Inferior parietal cortex (tissue), 1 donor: ENCODE measurements at regions not wholly inside any gene's neighbourhood (a gene's known extent, or its start where the extent isn't known, plus 50 kb on each side); places are given as distances from the start of the nearest gene placed in this dataset.

Experiments used
- DNase-seq: peaks from one replicate; pipeline ENCODE4 v3.0.0-alpha.2; 2016; ENCODE audit errors: extremely low spot score

- DNase-seq = no peak
Observed at GRCh38 chr14:100955201-100955600, 51.7 kb upstream of the RTL1 start.

- no peak for DNase-seq
Observed at GRCh38 chr14:100962494-100962893, 59.0 kb upstream of the RTL1 start.

DNA sequence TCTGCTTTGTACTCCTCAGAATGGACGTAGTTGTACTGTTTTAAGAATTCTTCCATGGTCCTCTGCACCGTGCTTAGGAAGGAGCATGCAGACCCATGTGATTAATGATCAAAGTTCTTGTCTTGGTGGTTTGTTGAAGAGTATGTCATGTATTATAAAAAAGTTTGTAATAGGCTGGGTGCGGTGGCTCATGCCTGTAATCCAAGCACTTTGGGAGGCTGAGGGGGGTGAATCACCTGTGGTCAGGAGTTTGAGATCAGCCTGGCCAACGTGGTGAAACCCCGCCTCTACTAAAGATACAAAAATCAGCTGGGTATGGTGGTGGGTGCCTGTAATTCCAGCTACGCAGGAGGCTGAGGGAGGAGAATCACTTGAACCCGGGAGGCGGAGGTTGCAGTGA is 61.8 kb upstream of the RTL1 start:
- no peak for DNase-seq

- no peak for DNase-seq
Observed at GRCh38 chr14:100967178-100967577, 63.7 kb upstream of the RTL1 start.

DNA sequence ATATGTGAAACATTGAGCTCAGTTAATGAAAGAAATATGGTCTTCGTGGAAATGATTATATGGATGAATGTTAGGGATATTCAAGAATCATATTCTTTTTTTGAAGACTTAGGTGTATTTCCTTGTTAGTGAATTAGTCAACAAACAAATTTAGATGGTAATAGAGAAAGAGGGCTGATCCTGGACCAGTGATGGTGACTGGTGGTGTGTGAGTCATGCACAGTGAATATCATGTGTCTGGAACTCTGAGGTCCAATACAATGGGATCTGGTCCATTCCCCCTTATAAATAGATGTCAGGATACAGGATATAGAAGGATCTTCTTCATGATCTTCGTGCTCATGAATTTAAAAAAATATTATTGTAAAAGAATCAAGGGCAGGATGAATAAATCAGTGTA is 64.4 kb upstream of the RTL1 start:
- no peak for DNase-seq

- DNase-seq = no peak
Observed at GRCh38 chr14:100972118-100972897, 68.8 kb upstream of the RTL1 start.

DNA sequence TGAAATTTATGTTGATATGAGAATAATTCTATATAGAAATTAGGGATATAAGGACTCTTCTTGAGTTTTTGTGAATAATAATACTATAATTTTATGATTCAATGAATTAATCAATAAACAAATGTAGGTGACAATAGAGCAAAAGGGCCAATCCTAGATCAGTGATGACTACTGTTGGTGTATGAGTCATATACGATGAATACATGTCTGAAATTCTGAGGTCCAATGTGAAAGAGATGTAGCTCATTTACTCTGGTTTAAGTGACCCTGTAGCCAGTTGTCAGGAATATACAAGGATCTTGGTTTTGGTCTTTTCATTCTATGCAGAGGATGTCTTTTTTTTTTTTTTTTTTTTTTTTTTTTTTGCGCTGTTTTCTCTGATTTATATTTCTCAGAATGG is 72.1 kb upstream of the RTL1 start:
- no peak for DNase-seq

DNA sequence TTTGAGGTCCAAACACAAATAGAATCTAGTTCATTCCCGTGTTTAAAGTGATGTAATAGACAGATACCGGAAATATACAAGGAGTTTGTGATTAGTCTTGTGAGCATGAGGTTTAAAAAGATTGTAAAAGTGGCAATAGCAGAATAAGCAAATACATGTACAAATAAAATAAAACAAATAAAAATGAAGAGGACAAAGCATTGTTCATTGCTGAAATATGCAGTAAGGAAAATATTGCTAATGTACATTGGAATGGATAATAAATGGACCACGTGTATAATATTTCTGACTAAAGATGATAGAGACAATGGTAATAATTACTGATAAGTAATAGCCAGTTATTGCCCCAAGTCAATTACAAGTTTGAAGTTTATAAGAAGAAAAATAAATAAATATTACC is 75.6 kb upstream of the RTL1 start:
- no peak for DNase-seq

- no peak for DNase-seq
Observed at GRCh38 chr14:100979780-100980179, 76.3 kb upstream of the RTL1 start.

DNA sequence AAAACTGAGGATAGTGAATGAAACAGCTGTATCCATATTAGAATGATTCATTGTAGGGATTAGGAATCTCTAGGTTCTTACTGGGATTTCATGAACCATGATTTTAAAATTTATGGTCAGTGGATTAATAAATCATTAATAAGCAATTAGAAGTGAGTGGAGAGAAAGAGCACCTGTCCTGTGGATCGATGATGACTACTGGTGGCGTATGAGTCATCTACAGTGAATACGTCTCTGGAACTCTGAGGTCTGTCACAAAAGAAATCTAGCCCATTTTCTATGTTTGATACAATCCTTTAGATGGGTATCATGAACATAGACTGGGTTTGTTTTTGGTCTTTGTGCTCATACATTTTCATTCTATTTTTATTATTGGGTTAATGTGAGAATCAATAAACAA is 77.3 kb upstream of the RTL1 start:
- no peak for DNase-seq

DNA sequence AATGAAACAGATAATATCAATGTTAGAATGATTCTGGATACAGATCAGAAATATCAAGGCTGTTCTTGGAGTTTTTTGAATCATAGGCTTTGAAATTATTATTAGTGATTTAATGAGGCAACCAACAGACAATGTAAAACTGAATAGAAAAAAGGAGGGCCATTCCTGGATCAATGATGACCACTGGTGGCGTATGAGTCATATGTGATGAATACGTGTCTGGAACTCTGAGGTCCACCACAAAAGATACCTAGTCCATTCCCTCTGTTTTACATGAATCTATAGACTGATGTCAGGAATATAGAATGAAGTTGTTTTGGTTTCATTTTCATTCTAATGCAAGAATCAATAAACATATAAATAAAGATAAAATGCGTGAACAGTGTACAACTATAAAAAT is 78.3 kb upstream of the RTL1 start:
- no peak for DNase-seq

DNA sequence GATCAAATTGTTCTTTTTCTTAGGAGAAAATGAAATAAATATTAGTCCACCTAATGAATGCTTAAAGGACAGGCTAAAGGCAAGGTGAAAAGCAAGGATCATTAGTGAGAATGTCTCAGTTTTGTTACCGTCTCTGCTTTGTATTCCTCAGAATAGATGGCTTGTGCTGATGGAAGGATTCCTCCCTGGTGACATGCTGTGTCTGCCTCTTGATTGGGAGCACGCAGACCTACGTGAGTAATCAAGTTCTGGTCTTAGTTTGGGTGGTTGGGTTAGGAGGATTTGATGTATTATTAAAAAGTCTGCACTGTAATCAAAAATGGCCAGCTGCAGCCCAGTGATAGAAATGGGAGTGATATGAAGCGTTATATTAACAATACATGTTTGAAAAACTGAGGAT is 78.8 kb upstream of the RTL1 start:
- DNase-seq = no peak

GRCh38 chr14:100982762-100983161 is 79.2 kb upstream of the RTL1 start:
- DNase-seq = no peak

- no peak for DNase-seq
Observed at GRCh38 chr14:100983710-100984109, 80.2 kb upstream of the RTL1 start.

- DNase-seq = no peak
Observed at GRCh38 chr14:100988011-100988410, 84.5 kb upstream of the RTL1 start.

DNA sequence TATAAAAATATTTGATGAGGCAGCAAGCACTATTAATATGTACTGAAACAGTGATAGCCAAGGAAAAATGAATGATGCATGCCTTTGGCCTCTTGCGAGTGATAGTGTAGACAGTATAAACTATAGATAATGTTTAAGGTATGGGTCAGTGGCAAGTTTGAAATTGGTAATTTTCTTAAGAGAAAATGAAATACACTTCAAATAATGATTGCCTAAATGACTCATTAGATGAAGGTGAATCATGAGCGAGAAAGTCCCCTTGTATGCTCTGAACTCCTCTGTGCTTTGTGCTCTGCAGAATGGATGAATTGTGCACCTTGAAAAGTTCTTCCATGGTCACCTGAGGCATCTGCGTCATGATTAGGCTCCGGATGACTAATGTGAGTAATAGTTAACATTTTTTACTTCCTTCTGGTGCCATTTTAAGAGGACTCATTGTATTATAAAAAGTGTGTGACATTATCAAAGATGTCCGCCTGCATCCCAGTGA is 84.9 kb upstream of the RTL1 start:
- DNase-seq = no peak

- DNase-seq = no peak
Observed at GRCh38 chr14:100988956-100989355, 85.4 kb upstream of the RTL1 start.

- DNase-seq = no peak
Observed at GRCh38 chr14:100989924-100990323, 86.4 kb upstream of the RTL1 start.

DNA sequence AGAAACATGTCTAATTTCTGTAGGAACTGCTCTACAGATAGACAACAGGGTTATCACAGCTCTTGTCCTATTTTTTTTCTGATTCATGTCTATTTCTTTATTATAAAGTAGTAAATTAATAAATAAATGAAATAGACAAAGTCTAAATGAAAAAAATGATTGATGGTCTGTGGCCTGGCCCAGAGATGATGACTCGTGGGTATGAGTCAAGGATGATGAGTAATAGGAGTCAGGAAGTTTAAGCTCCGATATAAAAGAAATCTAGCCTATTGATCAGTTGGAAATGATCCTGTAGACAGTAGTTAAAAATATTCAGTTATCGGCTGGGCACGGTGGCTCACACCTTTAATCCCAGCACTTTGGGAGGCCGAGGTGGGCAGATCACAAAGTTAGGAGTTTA is 90.6 kb upstream of the RTL1 start:
- DNase-seq = no peak

- DNase-seq = no peak
Observed at GRCh38 chr14:100994756-100995330, 91.3 kb upstream of the RTL1 start.

DNA sequence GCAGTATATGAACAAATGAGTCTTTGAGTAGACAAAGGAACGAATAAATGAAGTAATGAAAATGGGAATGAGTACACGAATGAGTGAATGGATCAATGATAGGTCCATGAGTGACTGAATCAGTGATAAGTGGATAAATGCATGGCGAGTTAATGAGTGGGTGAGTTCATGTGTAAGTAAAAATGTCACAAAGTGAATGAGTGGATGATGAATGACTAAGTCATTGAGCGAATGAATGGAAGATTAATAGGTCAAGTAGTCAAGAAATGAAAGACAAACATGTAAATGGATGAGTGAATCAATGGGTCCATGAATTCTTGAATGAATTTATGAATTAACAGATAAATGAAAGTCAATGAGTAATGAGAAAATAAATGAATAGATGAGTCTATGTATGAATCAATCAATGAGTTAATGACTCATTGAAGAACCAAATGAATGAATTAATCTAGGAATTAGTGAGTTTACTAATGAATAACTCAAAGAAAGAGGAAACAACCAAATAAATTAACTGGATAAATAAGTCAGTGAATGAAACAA is 97.3 kb upstream of the RTL1 start:
- DNase-seq = no peak

DNA sequence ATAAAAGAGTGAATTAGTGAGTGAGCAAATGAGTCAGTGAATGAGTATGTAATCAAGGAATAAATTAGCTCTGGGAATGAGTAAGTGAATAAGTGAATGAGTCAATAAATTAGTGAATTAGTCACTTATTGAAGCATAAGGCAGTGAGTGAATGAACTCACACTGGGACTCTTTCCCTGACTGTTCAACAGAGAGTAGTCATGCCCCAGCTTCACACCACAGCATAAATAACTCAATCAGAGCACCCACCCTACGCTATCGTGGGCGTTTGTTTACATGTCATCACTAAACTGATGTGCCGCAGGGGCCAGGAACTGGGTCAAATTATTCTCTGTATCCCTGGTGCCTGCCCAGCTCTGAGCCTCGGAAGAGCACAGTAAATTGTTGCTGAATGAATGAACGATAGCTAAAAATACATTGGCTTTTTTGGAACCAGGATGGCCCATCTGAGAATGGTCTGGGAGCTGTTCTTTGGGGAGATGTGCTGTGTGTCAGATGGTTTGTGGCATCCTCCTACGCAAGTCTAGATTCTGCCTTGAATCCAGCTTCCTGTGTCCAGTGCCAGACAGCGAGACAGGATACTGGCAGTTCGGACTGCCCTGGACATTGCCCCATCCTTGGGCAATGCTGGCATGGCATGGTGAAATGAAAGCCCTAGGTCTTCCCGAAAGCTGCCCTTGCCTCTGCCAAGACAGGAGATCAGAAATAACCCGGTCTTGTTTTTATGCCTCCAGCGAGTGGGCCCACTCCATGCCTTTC is 98.0 kb upstream of the RTL1 start:
- no peak for DNase-seq

DNA sequence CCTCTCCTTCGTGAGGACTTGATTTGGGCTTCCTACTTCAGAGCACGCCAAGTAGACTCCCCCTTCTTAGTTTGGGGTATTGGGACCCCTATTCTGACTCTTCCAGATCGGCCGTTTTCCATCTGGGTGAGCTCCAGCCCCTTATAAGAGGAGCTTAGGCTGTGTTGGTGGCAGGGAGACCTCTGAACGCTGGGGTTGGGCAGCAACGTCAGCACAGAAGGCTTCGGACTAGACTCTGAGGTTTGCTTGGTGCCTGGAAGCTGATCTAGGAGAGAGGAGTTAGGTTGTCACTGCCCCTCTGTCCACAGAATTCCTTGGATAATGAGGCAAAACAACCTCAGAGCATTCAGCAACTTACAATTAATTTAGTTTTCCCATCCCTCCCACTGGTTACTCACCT is 99.2 kb upstream of the RTL1 start:
- DNase-seq = no peak
